H1 (cell line): ENCODE measurements at regions not wholly inside any gene's neighbourhood (a gene's known extent, or its start where the extent isn't known, plus 50 kb on each side); places are given as distances from the start of the nearest gene placed in this dataset.

ENCODE experiments used
- CTCF ChIA-PET: fragments of 300-600 bp; sonication (Branson Sonifier 250); formaldehyde crosslinking; loops from one replicate; lab custom pipeline; 2021; ENCODE audit not compliant: partially characterized antibody; lab: Charles Lee
- POLR2A ChIA-PET: fragments of 300-600 bp; sonication (Branson Sonifier 250); formaldehyde crosslinking; loops from one replicate; lab custom pipeline; 2021; ENCODE audit warnings: inconsistent platforms; ENCODE audit not compliant: partially characterized antibody; lab: Charles Lee
- DNase-seq, 2 experiments: peaks; one replicate each; pipeline versions ENCODE4 v3.0.0 to v3.0.0-alpha.2; 2010 to 2022; ENCODE audit warnings: low spot score in 2 of 2, low read depth in 1 of 2, mixed read lengths in 1 of 2
- FAIRE-seq: peaks from 2 replicates; lab custom pipeline; 2011; peaks lifted over from hg19 to GRCh38; lab: Jason Lieb, UNC
- H2AFZ ChIP-seq: 2 replicates; pipeline ENCODE4 v1.8.1; 2012; ENCODE audit warnings: low read length, inconsistent platforms
- H2AK5ac ChIP-seq: 2 replicates; pipeline ENCODE4 v1.6.1; 2013; ENCODE audit warnings: low read depth, low read length
- H2BK120ac ChIP-seq: replicated peaks from 2 replicates; pipeline ENCODE3; 2013; ENCODE audit warnings: low read depth, low read length, inconsistent platforms
- H2BK12ac ChIP-seq: 2 replicates; pipeline ENCODE4 v1.6.1; 2013; ENCODE audit warnings: low read depth, low read length
- H2BK15ac ChIP-seq: 2 replicates; pipeline ENCODE4 v1.6.1; 2013; ENCODE audit warnings: low read length
- H2BK20ac ChIP-seq: 2 replicates; pipeline ENCODE4 v1.6.1; 2013; ENCODE audit warnings: low read length
- H2BK5ac ChIP-seq: 2 replicates; pipeline ENCODE4 v1.6.1; 2013; ENCODE audit warnings: low read depth, low read length
- H3K14ac ChIP-seq: 2 replicates; pipeline ENCODE4 v1.6.1; 2013; ENCODE audit warnings: inconsistent platforms; ENCODE audit not compliant: insufficient read length
- H3K18ac ChIP-seq: 2 replicates; pipeline ENCODE4 v1.6.1; 2013; ENCODE audit warnings: low read length; ENCODE audit errors: extremely low read depth
- H3K23ac ChIP-seq: 2 replicates; pipeline ENCODE4 v1.6.1; 2013; ENCODE audit warnings: inconsistent platforms; ENCODE audit not compliant: insufficient read length
- H3K23me2 ChIP-seq: 2 replicates; pipeline ENCODE4 v1.6.1; 2013; ENCODE audit warnings: low read depth, low read length
- H3K27ac ChIP-seq: 2 replicates; pipeline ENCODE4 v1.6.1; 2011; ENCODE audit warnings: low read depth, low read length, inconsistent platforms
- H3K27me3 ChIP-seq, 4 experiments: replicated peaks in 1 of 4; 1 replicate in 1 of 4; 2 replicates in 3 of 4; pipeline versions ENCODE4 v1.6.1 to v1.8.1; 2011 to 2013; ENCODE audit warnings: low read length in 3 of 4, mild to moderate bottlenecking in 3 of 4, inconsistent platforms in 2 of 4, mixed read lengths in 2 of 4, moderate library complexity in 1 of 4; ENCODE audit not compliant: control insufficient read depth in 3 of 4, insufficient read depth in 3 of 4; ENCODE audit errors: extremely low read depth in 1 of 4
- H3K36me3 ChIP-seq, 4 experiments: 2 replicates each; pipeline versions ENCODE4 v1.6.1 to v1.8.1; 2011 to 2013; ENCODE audit warnings: mild to moderate bottlenecking in 4 of 4, low read length in 3 of 4, moderate library complexity in 2 of 4, control low read depth in 1 of 4, inconsistent platforms in 1 of 4; ENCODE audit not compliant: insufficient read depth in 4 of 4, control insufficient read depth in 2 of 4
- H3K4ac ChIP-seq: replicated peaks from 2 replicates; pipeline ENCODE3; 2013; ENCODE audit warnings: low read length, low read depth, mixed read lengths, inconsistent platforms; ENCODE audit not compliant: insufficient read length
- H3K4me1 ChIP-seq, 4 experiments: replicated peaks in 1 of 4; 1 replicate in 1 of 4; 2 replicates in 3 of 4; pipeline versions ENCODE4 v1.6.1 to v1.8.1; 2011 to 2013; ENCODE audit warnings: low read length in 3 of 4, inconsistent platforms in 2 of 4, mixed read lengths in 1 of 4; ENCODE audit not compliant: insufficient read depth in 4 of 4, control insufficient read depth in 3 of 4
- H3K4me2 ChIP-seq, 2 experiments: 2 replicates each; pipeline versions ENCODE4 v1.6.1 to v1.8.1; 2011 to 2013; ENCODE audit warnings: low read depth in 2 of 2, low read length in 2 of 2, control low read depth in 1 of 2, inconsistent platforms in 1 of 2, mild to moderate bottlenecking in 1 of 2; ENCODE audit not compliant: insufficient read depth in 1 of 2
- H3K4me3 ChIP-seq, 4 experiments: fragments of 200-600, 300-600 bp in 1 of 4; sonication (generic), shearing (Covaris generic), sonication (Bioruptor Twin) in 1 of 4; 2 replicates each; pipeline versions ENCODE4 v1.5.1 to v1.8.1; 2011 to 2016; ENCODE audit warnings: low read length in 4 of 4, low read depth in 3 of 4, control low read depth in 2 of 4, inconsistent platforms in 2 of 4, mild to moderate bottlenecking in 2 of 4, mixed read lengths in 1 of 4, moderate library complexity in 1 of 4; ENCODE audit not compliant: insufficient read depth in 2 of 4; ENCODE audit errors: extremely low read depth in 1 of 4
- H3K56ac ChIP-seq: replicated peaks from 2 replicates; pipeline ENCODE3; 2013; ENCODE audit warnings: low read depth, mild to moderate bottlenecking, mixed read lengths, low read length, inconsistent platforms; ENCODE audit not compliant: insufficient read length
- H3K79me1 ChIP-seq: 2 replicates; pipeline ENCODE4 v1.6.1; 2013; ENCODE audit warnings: low read depth, low read length, control low read depth
- H3K79me2 ChIP-seq, 2 experiments: 2 replicates each; pipeline versions ENCODE4 v1.6.1 to v1.8.1; 2012 to 2013; ENCODE audit warnings: low read length in 2 of 2, mild to moderate bottlenecking in 2 of 2, inconsistent platforms in 1 of 2; ENCODE audit not compliant: insufficient read depth in 2 of 2, control insufficient read depth in 1 of 2
- H3K9ac ChIP-seq, 4 experiments: replicated peaks in 1 of 4; 1 replicate in 1 of 4; 2 replicates in 3 of 4; pipeline versions ENCODE4 v1.6.1 to v1.8.1; 2011 to 2013; ENCODE audit warnings: low read depth in 3 of 4, low read length in 3 of 4, control low read depth in 2 of 4, mild to moderate bottlenecking in 2 of 4, moderate library complexity in 2 of 4, inconsistent platforms in 1 of 4; ENCODE audit errors: extremely low read depth in 1 of 4
- H3K9me3 ChIP-seq, 2 experiments: 2 replicates each; pipeline versions ENCODE4 v1.6.1 to v1.8.1; 2012 to 2013; ENCODE audit warnings: mild to moderate bottlenecking in 2 of 2, moderate library complexity in 2 of 2, control low read depth in 1 of 2, inconsistent platforms in 1 of 2, low read depth in 1 of 2, low read length in 1 of 2, mixed read lengths in 1 of 2; ENCODE audit not compliant: insufficient read depth in 2 of 2
- H4K20me1 ChIP-seq, 2 experiments: replicated peaks in 1 of 2; 2 replicates each; pipeline versions ENCODE3 to v1.8.1; 2011 to 2013; ENCODE audit warnings: inconsistent platforms in 2 of 2, low read length in 2 of 2, mild to moderate bottlenecking in 1 of 2; ENCODE audit not compliant: insufficient read depth in 2 of 2, control insufficient read depth in 1 of 2
- H4K5ac ChIP-seq: 2 replicates; pipeline ENCODE4 v1.6.1; 2013; ENCODE audit warnings: low read length, low read depth, mixed read lengths, inconsistent platforms; ENCODE audit not compliant: insufficient read length
- H4K8ac ChIP-seq: 2 replicates; pipeline ENCODE4 v1.8.0; 2013; ENCODE audit warnings: mild to moderate bottlenecking, moderate library complexity, low read length, inconsistent platforms; ENCODE audit not compliant: insufficient read depth; ENCODE audit errors: extremely low read depth
- H4K91ac ChIP-seq: replicated peaks from 2 replicates; pipeline ENCODE3; 2013; ENCODE audit warnings: low read length, mixed read lengths, inconsistent platforms; ENCODE audit not compliant: insufficient read length
- CTCF ChIP-seq, 3 experiments: IDR thresholded peaks; 1 replicate in 2 of 3; 2 replicates in 1 of 3; pipeline versions ENCODE4 v1.5.1 to v1.6.1; 2011; ENCODE audit warnings: low read length in 3 of 3, mild to moderate bottlenecking in 3 of 3, inconsistent platforms in 2 of 3, low read depth in 1 of 3, moderate library complexity in 1 of 3; ENCODE audit not compliant: insufficient read depth in 1 of 3; ENCODE audit errors: control extremely low read depth in 1 of 3
- HDAC6 ChIP-seq: IDR thresholded peaks from one replicate; pipeline ENCODE4 v1.7.1; 2012; ENCODE audit warnings: low read depth, mild to moderate bottlenecking, inconsistent platforms, low read length, moderate library complexity
- SAP30 ChIP-seq: fragments of 300-600 bp; sonication (generic); IDR thresholded peaks from 2 replicates; pipeline ENCODE4 v1.7.1; 2012; ENCODE audit warnings: low read length, moderate library complexity, mild to moderate bottlenecking, inconsistent platforms; ENCODE audit not compliant: insufficient read depth, insufficient replicate concordance
- WGBS, 2 experiments: shearing (Covaris generic) in 1 of 2; methylation state at CpG; one replicate each; pipeline versions ENCODE4 v1.1.6 to v1.1.7; 2013 to 2015; ENCODE audit warnings: low lambda C conversion rate in 2 of 2, mixed read lengths in 2 of 2, inconsistent platforms in 1 of 2, low coverage in 1 of 2, missing lambda C conversion rate in 1 of 2; ENCODE audit not compliant: insufficient replicate concordance in 2 of 2, insufficient coverage in 1 of 2, insufficient read length in 1 of 2; ENCODE audit errors: extremely low coverage in 1 of 2, missing lambda C conversion rate in 1 of 2; 5-methylcytosine and 5-hydroxymethylcytosine counted together

GRCh38 chr22:48427731-48428211 is 1399.9 kb downstream of the BRD1 start:
- H3K79me1 ChIP-seq: no peaks in the 10 kb centered on the region
- no peak overlapping the region for H3K4ac ChIP-seq
- peak overlapping the region; percentile 48; the same call in 1 of the 2 replicates for H3K18ac ChIP-seq
- H3K27ac ChIP-seq: no peak overlapping the region
- H2AK5ac ChIP-seq: 0 out of 2 replicates have a peak overlapping the region, but pooled peaks have one; percentile 39
- H3K14ac ChIP-seq: no peak overlapping the region
- H2BK120ac ChIP-seq: no peak overlapping the region
- WGBS, 2 experiments: 95% methylated on average over 14 of the region's 15 CpGs; no CpG with 5 or more reads in 1 of the 2 experiments
- H4K5ac ChIP-seq: no peak overlapping the region
- H4K91ac ChIP-seq: peak overlapping the region; percentile 74
- no peaks in the 10 kb centered on the region for H3K36me3 ChIP-seq
- CTCF ChIA-PET: no interaction called here
- H3K79me2 ChIP-seq: no peaks in the 10 kb centered on the region
- H2AFZ ChIP-seq: no peak overlapping the region
- 0 out of 2 replicates have a peak overlapping the region, but pooled peaks have one; percentile 32 for H2BK20ac ChIP-seq
- no peaks in the 10 kb centered on the region for H3K27me3 ChIP-seq
- H3K23me2 ChIP-seq: no peaks in the 10 kb centered on the region
- DNase-seq (no peak), FAIRE-seq (no peak)
- no peak overlapping the region for H3K4me2 ChIP-seq
- H3K4me1 ChIP-seq: no peaks in the 10 kb centered on the region; a peak in 1 of 7 replicates
- H4K20me1 ChIP-seq: no peaks in the 10 kb centered on the region
- peak overlapping the region; percentile 60; the same call in 1 of the 2 replicates for H2BK5ac ChIP-seq
- no peak overlapping the region for H3K4me3 ChIP-seq
- H4K8ac ChIP-seq: peak overlapping the region; percentile 80; the same call in 1 of the 2 replicates
- H2BK15ac ChIP-seq: no peak overlapping the region
- H3K9me3 ChIP-seq: no peaks in the 10 kb centered on the region
- no peak overlapping the region for H3K9ac ChIP-seq
- H3K23ac ChIP-seq: no peak overlapping the region
- no peak for TF ChIP-seq SAP30
- TF ChIP-seq CTCF (IDR thresholded peaks at IDR 0.05; ENCODE audit: control extremely low read depth in 1 of 3, insufficient read depth in 1 of 3, low read depth in 1 of 3, low read length in 3 of 3): peak in 1 of 3 experiments; percentile 5; a peak in 1 of 4 replicates
- TF ChIP-seq HDAC6: no peak
- POLR2A ChIA-PET: no interaction called here
- no peak overlapping the region for H3K56ac ChIP-seq
- no peak overlapping the region; the same call in 1 of the 2 replicates for H2BK12ac ChIP-seq
